ENCODE measurements at regions not wholly inside any gene's neighbourhood (a gene's known extent, or its start where the extent isn't known, plus 50 kb on each side); places are given as distances from the start of the nearest gene placed in this dataset.
"Not testable (repeated sequence)": the region's sequence is repeated elsewhere in the genome, so short reads cannot be mapped to it uniquely, and the experiment has no call there.

- Mint-ChIP-seq H3K4me3 (no peak overlapping the region), H3K9me3 (ENCODE audit: insufficient read depth) (peaks cover 5% of the 10 kb centered on the region), H3K27me3 (no peaks in the 10 kb centered on the region), H3K27ac (no peak overlapping the region), H3K4me1 (no peaks in the 10 kb centered on the region)
- ChIA-PET POLR2A (no interaction called here), CTCF (no interaction called here)
- DNase-seq (no peak), ATAC-seq (ENCODE audit: low read depth) (no peak)
- Histone ChIP-seq H3K9ac (ENCODE audit: low read length) (no peak overlapping the region), H3K9me3 (ENCODE audit: control extremely low read depth in 1 of 3, control insufficient read depth in 2 of 3, insufficient read depth in 1 of 3, low read length in 2 of 3) (peaks cover 0 to 3% (median 1%) of the 10 kb centered on the region in 3 donors), H3K27ac (ENCODE audit: low read length in 2 of 2) (no peak overlapping the region), H3K27me3 (replicated peaks in 1 of 4; ENCODE audit: control extremely low read depth in 1 of 4, control insufficient read depth in 3 of 4, insufficient read depth in 4 of 4, low read length in 3 of 4) (no peaks in the 10 kb centered on the region), H3K4me1 (ENCODE audit: control insufficient read depth in 2 of 2, insufficient read depth in 2 of 2, low read length in 2 of 2) (no peaks in the 10 kb centered on the region), H3K36me3 (replicated peaks in 1 of 2; ENCODE audit: control extremely low read depth in 1 of 2, control insufficient read depth in 1 of 2, extremely low read depth in 1 of 2, insufficient read depth in 2 of 2, low read length in 1 of 2) (no peaks in the 10 kb centered on the region), H2AFZ (ENCODE audit: insufficient read depth, low read depth, low read length, poor library complexity, severe bottlenecking) (no peak overlapping the region), H3K79me2 (ENCODE audit: control insufficient read depth, insufficient read depth, low read length) (no peaks in the 10 kb centered on the region), H3K4me2 (replicated peaks; ENCODE audit: low read depth, low read length, poor library complexity, severe bottlenecking) (no peak overlapping the region), H4K20me1 (ENCODE audit: control insufficient read depth, insufficient read depth, low read length, poor library complexity, severe bottlenecking) (no peaks in the 10 kb centered on the region), H3K4me3 (ENCODE audit: control extremely low read depth in 1 of 5, extremely low read depth in 1 of 5, insufficient read depth in 1 of 5, low read depth in 2 of 5, low read length in 4 of 5) (no peak overlapping the region)
- intact Hi-C loops (cut with micrococcal nuclease): no loop called here
- TF ChIP-seq CTCF (IDR thresholded peaks at IDR 0.05) (no peak), EZH2 (IDR thresholded peaks at IDR 0.05; ENCODE audit: borderline replicate concordance, insufficient read depth, low read depth, low read length, poor library complexity, severe bottlenecking) (no peak)
- WGBS (ENCODE audit: insufficient coverage): 67% methylated on average over 1 of the region's 4 CpGs
Observed at GRCh38 chr2:13308989-13309388, 592.3 kb downstream of the TRIB2 start.

DNA sequence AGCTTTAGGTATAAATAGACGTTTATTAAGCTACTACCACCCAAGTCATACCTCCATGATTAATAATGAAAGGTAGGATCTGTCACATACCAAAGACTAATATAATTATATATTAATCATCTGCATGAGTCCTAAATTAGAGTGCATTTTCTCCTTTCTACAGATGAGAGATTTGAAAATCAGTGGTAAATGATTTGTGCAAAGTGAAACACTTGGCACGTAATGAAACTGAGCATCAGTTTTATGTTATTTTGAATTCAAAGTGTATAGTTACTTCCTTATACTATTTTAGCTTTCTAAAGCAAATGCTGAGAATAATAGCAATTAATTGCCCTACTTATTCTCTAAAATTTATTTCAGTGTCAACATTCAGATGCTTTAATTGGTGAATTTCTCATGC, 615.3 kb downstream of the TRIB2 start:
- DNase-seq: no peak
- Histone ChIP-seq H2AFZ (ENCODE audit: insufficient read depth, low read depth, low read length, poor library complexity, severe bottlenecking) (no peak overlapping the region), H3K4me1 (ENCODE audit: control insufficient read depth in 2 of 2, insufficient read depth in 2 of 2, low read length in 2 of 2) (no peaks in the 10 kb centered on the region), H3K27ac (ENCODE audit: low read length in 2 of 2) (no peak overlapping the region), H4K20me1 (ENCODE audit: control insufficient read depth, insufficient read depth, low read length, poor library complexity, severe bottlenecking) (no peaks in the 10 kb centered on the region), H3K9me3 (ENCODE audit: control extremely low read depth in 1 of 3, control insufficient read depth in 2 of 3, insufficient read depth in 1 of 3, low read length in 2 of 3) (peaks cover 0 to 2% (median 0%) of the 10 kb centered on the region in 3 donors), H3K27me3 (replicated peaks in 1 of 4; ENCODE audit: control extremely low read depth in 1 of 4, control insufficient read depth in 3 of 4, insufficient read depth in 4 of 4, low read length in 3 of 4) (no peaks in the 10 kb centered on the region), H3K79me2 (ENCODE audit: control insufficient read depth, insufficient read depth, low read length) (no peaks in the 10 kb centered on the region), H3K4me2 (replicated peaks; ENCODE audit: low read depth, low read length, poor library complexity, severe bottlenecking) (no peak overlapping the region), H3K36me3 (replicated peaks in 1 of 2; ENCODE audit: control extremely low read depth in 1 of 2, control insufficient read depth in 1 of 2, extremely low read depth in 1 of 2, insufficient read depth in 2 of 2, low read length in 1 of 2) (no peaks in the 10 kb centered on the region), H3K9ac (ENCODE audit: low read length) (no peak overlapping the region), H3K4me3 (ENCODE audit: control extremely low read depth in 1 of 5, extremely low read depth in 1 of 5, insufficient read depth in 1 of 5, low read depth in 2 of 5, low read length in 4 of 5) (no peak overlapping the region)
- WGBS (ENCODE audit: insufficient coverage): no CpG with 5 or more reads among the region's 2 CpGs
- H3K9me3 Mint-ChIP-seq (ENCODE audit: insufficient read depth): peaks cover 2% of the 10 kb centered on the region
- no peaks in the 10 kb centered on the region for H3K4me1 Mint-ChIP-seq
- no peak overlapping the region for H3K27ac Mint-ChIP-seq
- no peak for ATAC-seq (ENCODE audit: low read depth)
- intact Hi-C loops (cut with micrococcal nuclease): no loop called here
- TF ChIP-seq CTCF (IDR thresholded peaks at IDR 0.05) (no peak), EZH2 (IDR thresholded peaks at IDR 0.05; ENCODE audit: borderline replicate concordance, insufficient read depth, low read depth, low read length, poor library complexity, severe bottlenecking) (no peak)
- H3K27me3 Mint-ChIP-seq: no peaks in the 10 kb centered on the region
- ChIA-PET CTCF (no interaction called here), POLR2A (no interaction called here)
- no peak overlapping the region for H3K4me3 Mint-ChIP-seq

DNA sequence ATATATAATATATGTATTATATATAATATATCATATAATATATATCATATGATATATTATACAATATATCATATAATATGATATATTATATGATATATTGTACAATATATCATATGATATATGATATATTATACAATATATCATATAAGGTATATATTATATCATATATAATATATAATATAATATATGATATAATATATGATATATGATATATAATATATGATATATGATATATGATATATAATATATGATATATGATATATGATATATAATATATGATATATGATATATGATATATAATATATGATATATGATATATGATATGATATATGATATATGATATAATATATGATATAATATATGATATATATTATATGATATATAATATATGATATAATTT, 617.3 kb downstream of the TRIB2 start:
- DNase-seq; intact Hi-C loops (cut with micrococcal nuclease); H3K4me1 ChIP-seq (ENCODE audit: control insufficient read depth in 2 of 2, insufficient read depth in 2 of 2, low read length in 2 of 2); ATAC-seq (ENCODE audit: low read depth); H3K27ac ChIP-seq (ENCODE audit: low read length in 2 of 2); H3K27ac Mint-ChIP-seq; H3K4me1 Mint-ChIP-seq; H3K27me3 Mint-ChIP-seq; H3K27me3 ChIP-seq (replicated peaks in 1 of 4; ENCODE audit: control extremely low read depth in 1 of 4, control insufficient read depth in 3 of 4, insufficient read depth in 4 of 4, low read length in 3 of 4); CTCF ChIA-PET; H3K4me3 Mint-ChIP-seq; H2AFZ ChIP-seq (ENCODE audit: insufficient read depth, low read depth, low read length, poor library complexity, severe bottlenecking); H3K9me3 ChIP-seq (ENCODE audit: control extremely low read depth in 1 of 3, control insufficient read depth in 2 of 3, insufficient read depth in 1 of 3, low read length in 2 of 3); H3K36me3 ChIP-seq (replicated peaks in 1 of 2; ENCODE audit: control extremely low read depth in 1 of 2, control insufficient read depth in 1 of 2, extremely low read depth in 1 of 2, insufficient read depth in 2 of 2, low read length in 1 of 2); H3K9me3 Mint-ChIP-seq (ENCODE audit: insufficient read depth); H3K4me2 ChIP-seq (replicated peaks; ENCODE audit: low read depth, low read length, poor library complexity, severe bottlenecking); H3K9ac ChIP-seq (ENCODE audit: low read length); POLR2A ChIA-PET; H4K20me1 ChIP-seq (ENCODE audit: control insufficient read depth, insufficient read depth, low read length, poor library complexity, severe bottlenecking); H3K79me2 ChIP-seq (ENCODE audit: control insufficient read depth, insufficient read depth, low read length); H3K4me3 ChIP-seq (ENCODE audit: control extremely low read depth in 1 of 5, extremely low read depth in 1 of 5, insufficient read depth in 1 of 5, low read depth in 2 of 5, low read length in 4 of 5): not testable (repeated sequence)

Measured in B cell (primary cell).